Right renal pelvis (tissue), 4 donors: ENCODE measurements at regions not wholly inside any gene's neighbourhood (a gene's known extent, or its start where the extent isn't known, plus 50 kb on each side); places are given as distances from the start of the nearest gene placed in this dataset.
A peak's percentile ranks its signal among the peaks of the same experiment; 100 is the strongest.
"Not testable (repeated sequence)": the region's sequence is repeated elsewhere in the genome, so short reads cannot be mapped to it uniquely, and the experiment has no call there.

Source experiments
- DNase-seq, 4 donors: peaks; one replicate each; pipeline ENCODE4 v3.0.0-alpha.2; 2013; ENCODE audit warnings: low read depth in 4 of 4, low spot score in 3 of 4, missing footprints in 1 of 4

GRCh38 chr20:60765821-60766403 is 486.1 kb upstream of the CDH4 start:
- no peak for DNase-seq

- no peak for DNase-seq
These were observed 483.8 kb upstream of the CDH4 start for GRCh38 chr20:60768216-60768615.

GRCh38 chr20:60780388-60781025 is 471.6 kb upstream of the CDH4 start:
- no peak for DNase-seq

GRCh38 chr20:60782959-60783625 is 469.0 kb upstream of the CDH4 start:
- no peak for DNase-seq

- no peak for DNase-seq
These were observed 466.8 kb upstream of the CDH4 start for GRCh38 chr20:60785301-60785700.

- DNase-seq: no peak
These were observed 466.3 kb upstream of the CDH4 start for GRCh38 chr20:60785785-60786184.

- DNase-seq: no peak
These were observed 465.3 kb upstream of the CDH4 start for GRCh38 chr20:60786686-60787217.

GRCh38 chr20:60787276-60787675 is 464.8 kb upstream of the CDH4 start:
- DNase-seq: no peak

- no peak for DNase-seq
These were observed 464.0 kb upstream of the CDH4 start for GRCh38 chr20:60788070-60788469.

GRCh38 chr20:60789399-60789798 is 462.7 kb upstream of the CDH4 start:
- DNase-seq: no peak

GRCh38 chr20:60790339-60790738 is 461.7 kb upstream of the CDH4 start:
- not testable (repeated sequence) for DNase-seq

- no peak for DNase-seq
These were observed 460.2 kb upstream of the CDH4 start for GRCh38 chr20:60791823-60792222.

- no peak for DNase-seq
These were observed 459.1 kb upstream of the CDH4 start for GRCh38 chr20:60792941-60793340.

GRCh38 chr20:60794674-60795073 is 457.4 kb upstream of the CDH4 start:
- DNase-seq: no peak

- no peak for DNase-seq
These were observed 456.4 kb upstream of the CDH4 start for GRCh38 chr20:60795651-60796050.

- DNase-seq: no peak
These were observed 451.9 kb upstream of the CDH4 start for GRCh38 chr20:60800185-60800584.

GRCh38 chr20:60802676-60803075 is 449.4 kb upstream of the CDH4 start:
- DNase-seq: peak in 1 of 4 donors; percentile 12

GRCh38 chr20:60803335-60804055 is 448.6 kb upstream of the CDH4 start:
- no peak for DNase-seq

- DNase-seq: no peak
These were observed 447.7 kb upstream of the CDH4 start for GRCh38 chr20:60804240-60804917.

- no peak for DNase-seq
These were observed 447.0 kb upstream of the CDH4 start for GRCh38 chr20:60804918-60805630.
